Activated CD8-positive, alpha-beta T cell treated with anti-CD3 and anti-CD28 coated beads, Interleukin-2, amount 10 ng/mL, durations not matched to agents 7 days and 5 days (primary cell): ENCODE measurements at regions not wholly inside any gene's neighbourhood (a gene's known extent, or its start where the extent isn't known, plus 50 kb on each side); places are given as distances from the start of the nearest gene placed in this dataset.

Source experiments
- ATAC-seq: fragments of 150-1000 bp; cut with Tn5 transposase; one replicate; pipeline ENCODE4 v1.10.0; 2021; ENCODE audit warnings: moderate library complexity
- CTCF ChIA-PET: fragments of 350-600 bp; sonication (Branson Sonifier 250); formaldehyde crosslinking; loops from one replicate; lab custom pipeline; 2021; ENCODE audit warnings: antibody characterized with exemption; lab: Charles Lee
- POLR2A ChIA-PET: fragments of 350-600 bp; sonication (Branson Sonifier 250); formaldehyde crosslinking; loops from one replicate; lab custom pipeline; 2021; ENCODE audit warnings: antibody characterized with exemption; lab: Charles Lee
- DNase-seq: peaks from one replicate; pipeline ENCODE4 v3.0.0-alpha.2; 2020
- H3K27ac Mint-ChIP-seq: one replicate; pipeline ENCODE4 v1.8.0; 2021; ENCODE audit warnings: mild to moderate bottlenecking, mixed read lengths
- H3K27me3 Mint-ChIP-seq: one replicate; pipeline ENCODE4 v1.8.0; 2021; ENCODE audit warnings: low read depth, mixed read lengths
- H3K36me3 Mint-ChIP-seq: one replicate; pipeline ENCODE4 v1.8.0; 2021; ENCODE audit warnings: low read depth, mixed read lengths
- H3K4me1 Mint-ChIP-seq: one replicate; pipeline ENCODE4 v1.8.0; 2021; ENCODE audit warnings: low read depth, mixed read lengths
- H3K4me3 Mint-ChIP-seq: one replicate; pipeline ENCODE4 v1.8.0; 2021; ENCODE audit warnings: mild to moderate bottlenecking, mixed read lengths
- H3K9me3 Mint-ChIP-seq: one replicate; pipeline ENCODE4 v1.8.0; 2022; ENCODE audit warnings: mixed read lengths; ENCODE audit not compliant: insufficient read depth

GRCh38 chr2:235229236-235229635 lies 264.6 kb upstream of the AGAP1 start:
- POLR2A ChIA-PET: no interaction called here
- no peaks in the 10 kb centered on the region for H3K4me1 Mint-ChIP-seq
- DNase-seq (no peak), ATAC-seq (no peak)
- H3K36me3 Mint-ChIP-seq: no peaks in the 10 kb centered on the region
- CTCF ChIA-PET: no interaction called here
- no peak overlapping the region for H3K4me3 Mint-ChIP-seq
- H3K27ac Mint-ChIP-seq: no peak overlapping the region
- H3K27me3 Mint-ChIP-seq: peaks cover 4% of the 10 kb centered on the region
- H3K9me3 Mint-ChIP-seq: no peaks in the 10 kb centered on the region

DNA sequence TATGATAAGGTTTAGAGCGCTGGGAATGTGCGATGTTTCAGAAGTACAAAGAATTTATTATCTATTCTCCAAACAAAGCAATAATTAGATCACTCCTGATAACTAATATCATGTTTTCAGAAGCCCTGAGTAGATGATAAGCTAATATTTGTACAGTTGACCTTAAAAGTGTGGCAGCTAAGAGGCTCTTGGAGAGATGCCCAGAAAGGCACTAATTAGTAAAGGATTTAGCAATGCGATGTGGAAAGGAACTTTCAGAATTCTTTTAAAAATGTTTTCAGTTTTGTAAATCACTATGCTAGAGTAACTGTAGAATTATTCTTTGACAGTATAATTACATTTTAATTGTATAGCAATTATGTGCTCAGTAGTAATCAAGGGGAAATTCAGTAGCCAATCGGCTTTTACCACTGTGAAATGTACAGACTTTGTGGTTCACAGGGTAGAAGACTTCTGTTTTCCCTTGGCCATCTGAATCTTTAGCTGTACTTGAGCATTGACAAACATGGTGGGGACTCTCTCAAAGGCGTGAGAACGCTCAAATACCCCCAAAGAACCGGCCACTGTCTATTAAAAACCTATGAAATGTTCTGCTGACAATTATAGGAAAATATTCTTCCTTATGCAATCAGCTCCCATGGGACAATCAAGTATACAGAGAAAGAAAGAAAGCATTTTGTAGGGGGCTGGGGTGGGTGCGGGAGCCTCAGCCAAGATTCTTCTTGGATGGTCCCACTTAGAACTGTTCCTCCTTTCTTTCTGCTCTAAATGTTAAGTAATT lies 262.8 kb upstream of the AGAP1 start:
- POLR2A ChIA-PET: no interaction called here

GRCh38 chr2:235232449-235233433 lies 261.1 kb upstream of the AGAP1 start:
- ATAC-seq: no peak
- Mint-ChIP-seq H3K4me1 (no peaks in the 10 kb centered on the region), H3K9me3 (no peaks in the 10 kb centered on the region), H3K27me3 (peaks cover 4% of the 10 kb centered on the region), H3K27ac (no peak overlapping the region), H3K4me3 (no peak overlapping the region), H3K36me3 (no peaks in the 10 kb centered on the region)
- ChIA-PET POLR2A (no interaction called here), CTCF (no interaction called here)
- DNase-seq: no peak

More for the DNA sequence above, 262.8 kb upstream of the AGAP1 start:
- ATAC-seq: no peak
- CTCF ChIA-PET: no interaction called here
- H3K27ac Mint-ChIP-seq: no peak overlapping the region
- H3K4me3 Mint-ChIP-seq: no peak overlapping the region
- H3K27me3 Mint-ChIP-seq: peaks cover 4% of the 10 kb centered on the region
- H3K9me3 Mint-ChIP-seq: no peaks in the 10 kb centered on the region
- no peaks in the 10 kb centered on the region for H3K36me3 Mint-ChIP-seq
- no peaks in the 10 kb centered on the region for H3K4me1 Mint-ChIP-seq
- DNase-seq: no peak

DNA sequence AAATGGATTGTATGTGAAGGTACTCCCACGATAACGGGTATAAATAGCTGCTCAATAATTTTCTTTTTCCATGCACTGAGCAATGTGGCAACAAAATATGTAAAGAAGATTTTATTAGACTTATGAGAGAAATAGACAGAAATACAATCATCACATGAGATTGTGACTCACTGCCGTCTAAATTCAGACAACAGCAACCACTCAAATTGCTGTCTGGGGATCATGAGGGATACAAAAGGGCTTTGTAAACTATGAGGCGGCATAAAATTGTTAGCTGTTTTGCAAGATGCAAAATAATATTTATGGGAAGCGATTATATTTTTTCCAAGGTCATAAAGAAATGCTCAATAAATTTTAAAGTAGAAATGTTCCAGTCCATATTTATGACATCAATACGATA lies 259.1 kb upstream of the AGAP1 start:
- CTCF ChIA-PET: no interaction called here
- Mint-ChIP-seq H3K4me3 (no peak overlapping the region), H3K36me3 (no peaks in the 10 kb centered on the region), H3K9me3 (no peaks in the 10 kb centered on the region), H3K4me1 (no peaks in the 10 kb centered on the region), H3K27me3 (peaks cover 7% of the 10 kb centered on the region), H3K27ac (no peak overlapping the region)
- ATAC-seq (no peak), DNase-seq (no peak)
- POLR2A ChIA-PET: no interaction called here

GRCh38 chr2:235235977-235236767 lies 257.7 kb upstream of the AGAP1 start:
- Mint-ChIP-seq H3K36me3 (no peaks in the 10 kb centered on the region), H3K27ac (no peak overlapping the region), H3K4me1 (no peaks in the 10 kb centered on the region), H3K9me3 (no peaks in the 10 kb centered on the region), H3K27me3 (peaks cover 4% of the 10 kb centered on the region), H3K4me3 (no peak overlapping the region)
- no peak for ATAC-seq
- no peak for DNase-seq
- POLR2A ChIA-PET: no interaction called here
- CTCF ChIA-PET: no interaction called here

- DNase-seq: no peak
- H3K4me1 Mint-ChIP-seq: no peaks in the 10 kb centered on the region
- ATAC-seq: no peak
- H3K9me3 Mint-ChIP-seq: no peaks in the 10 kb centered on the region
- H3K27ac Mint-ChIP-seq: no peak overlapping the region
- CTCF ChIA-PET: no interaction called here
- no peak overlapping the region for H3K4me3 Mint-ChIP-seq
- peaks cover 5% of the 10 kb centered on the region for H3K27me3 Mint-ChIP-seq
- H3K36me3 Mint-ChIP-seq: no peaks in the 10 kb centered on the region
- POLR2A ChIA-PET: no interaction called here
Observed at GRCh38 chr2:235238537-235238936, 255.3 kb upstream of the AGAP1 start.

GRCh38 chr2:235240574-235240973 lies 253.3 kb upstream of the AGAP1 start:
- no peaks in the 10 kb centered on the region for H3K4me1 Mint-ChIP-seq
- POLR2A ChIA-PET: no interaction called here
- CTCF ChIA-PET: no interaction called here
- H3K36me3 Mint-ChIP-seq: no peaks in the 10 kb centered on the region
- H3K4me3 Mint-ChIP-seq: no peak overlapping the region
- H3K9me3 Mint-ChIP-seq: no peaks in the 10 kb centered on the region
- H3K27me3 Mint-ChIP-seq: peaks cover 13% of the 10 kb centered on the region
- H3K27ac Mint-ChIP-seq: no peak overlapping the region
- ATAC-seq (no peak), DNase-seq (no peak)

GRCh38 chr2:235244255-235245220 lies 249.3 kb upstream of the AGAP1 start:
- H3K4me1 Mint-ChIP-seq: no peaks in the 10 kb centered on the region
- no peak overlapping the region for H3K4me3 Mint-ChIP-seq
- no peaks in the 10 kb centered on the region for H3K9me3 Mint-ChIP-seq
- ATAC-seq: no peak
- CTCF ChIA-PET: interaction anchor here (0.6 kb wide), 1 partner anchor 1290 kb away, joined by 3 read pairs; no protein-coding TSS in a partner anchor
- no peak for DNase-seq
- POLR2A ChIA-PET: interaction anchor here (0.7 kb wide), 1 partner anchor 302 kb away, joined by 4 read pairs; no protein-coding TSS in a partner anchor
- H3K27me3 Mint-ChIP-seq: peaks cover 24% of the 10 kb centered on the region
- no peaks in the 10 kb centered on the region for H3K36me3 Mint-ChIP-seq
- H3K27ac Mint-ChIP-seq: no peak overlapping the region

DNA sequence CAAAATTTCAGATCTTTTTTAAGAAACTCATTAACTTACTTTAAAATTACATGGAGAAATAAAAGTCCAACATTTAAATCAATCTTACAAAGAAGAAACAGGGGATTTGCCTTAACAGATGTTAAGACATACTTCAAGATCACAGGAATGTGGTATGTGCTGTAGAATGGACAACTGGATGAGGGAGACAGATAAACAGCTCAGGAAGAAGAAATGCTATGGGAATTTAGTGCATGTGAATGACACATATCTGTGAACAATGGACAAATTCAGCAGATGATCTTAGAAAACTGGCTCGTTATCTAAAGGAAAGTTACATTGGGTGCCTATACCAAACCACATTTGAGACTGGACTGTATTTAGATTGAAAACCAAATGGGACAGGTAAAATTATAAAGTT lies 246.8 kb upstream of the AGAP1 start:
- Mint-ChIP-seq H3K9me3 (no peaks in the 10 kb centered on the region), H3K36me3 (no peaks in the 10 kb centered on the region), H3K4me3 (no peak overlapping the region), H3K27me3 (peaks cover 20% of the 10 kb centered on the region), H3K4me1 (no peaks in the 10 kb centered on the region), H3K27ac (no peak overlapping the region)
- ChIA-PET POLR2A (no interaction called here), CTCF (no interaction called here)
- ATAC-seq (no peak), DNase-seq (no peak)

DNA sequence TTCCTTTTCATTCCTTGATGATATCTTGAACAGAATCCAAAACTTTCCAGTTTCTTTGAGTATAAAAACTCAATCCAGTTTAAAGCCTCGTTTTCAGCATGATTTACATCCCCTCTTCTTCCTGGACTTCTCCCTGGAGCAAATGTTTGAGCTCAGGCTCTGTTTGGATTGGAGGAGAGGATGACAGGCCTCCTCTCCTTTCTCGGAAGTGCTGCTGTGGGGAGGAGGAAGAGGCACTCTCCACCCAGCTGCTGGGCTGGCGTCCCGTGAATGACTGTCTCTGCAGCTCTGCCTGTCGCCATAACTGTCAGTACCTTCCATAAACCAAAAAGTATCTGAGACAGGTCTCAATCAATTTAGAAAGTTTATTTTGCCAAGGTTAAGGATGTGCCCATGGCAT lies 238.2 kb upstream of the AGAP1 start:
- ChIA-PET POLR2A (no interaction called here), CTCF (no interaction called here)
- Mint-ChIP-seq H3K4me1 (no peaks in the 10 kb centered on the region), H3K27ac (no peak overlapping the region), H3K4me3 (no peak overlapping the region), H3K9me3 (no peaks in the 10 kb centered on the region), H3K27me3 (peaks cover 23% of the 10 kb centered on the region), H3K36me3 (no peaks in the 10 kb centered on the region)
- DNase-seq (no peak), ATAC-seq (no peak)

- DNase-seq (no peak), ATAC-seq (no peak)
- CTCF ChIA-PET: no interaction called here
- Mint-ChIP-seq H3K27me3 (peaks cover 31% of the 10 kb centered on the region), H3K4me1 (no peaks in the 10 kb centered on the region), H3K36me3 (no peaks in the 10 kb centered on the region), H3K27ac (no peak overlapping the region), H3K9me3 (no peaks in the 10 kb centered on the region), H3K4me3 (no peak overlapping the region)
- POLR2A ChIA-PET: no interaction called here
Observed at GRCh38 chr2:235257590-235257989, 236.3 kb upstream of the AGAP1 start.
